H1 (cell line): ENCODE measurements at regions not wholly inside any gene's neighbourhood (a gene's known extent, or its start where the extent isn't known, plus 50 kb on each side); places are given as distances from the start of the nearest gene placed in this dataset.

ENCODE experiments used
- CTBP2 ChIP-seq: IDR thresholded peaks from 2 replicates; pipeline ENCODE4 v1.7.0; 2011; ENCODE audit warnings: borderline replicate concordance, mild to moderate bottlenecking, moderate library complexity, mixed read lengths, low read length; ENCODE audit not compliant: insufficient read depth, insufficient read length
- MAFK ChIP-seq: IDR thresholded peaks from 2 replicates; pipeline ENCODE4 v1.6.1; 2012; ENCODE audit warnings: low read depth, mild to moderate bottlenecking, improper control_type of control experiment, low read length
- PHF8 ChIP-seq: fragments of 200-600 bp; sonication (generic); conservative IDR thresholded peaks from 2 replicates; pipeline ENCODE4 v1.7.1; 2012; ENCODE audit warnings: low read depth, mild to moderate bottlenecking, inconsistent platforms, low read length, moderate library complexity
- RAD21 ChIP-seq, 2 experiments: IDR thresholded peaks in 1 of 2; conservative IDR thresholded peaks in 1 of 2; 2 replicates each; pipeline ENCODE4 v1.6.1; 2011; ENCODE audit warnings: low read depth in 2 of 2, low read length in 2 of 2, improper control_type of control experiment in 1 of 2, inconsistent platforms in 1 of 2, mild to moderate bottlenecking in 1 of 2, moderate library complexity in 1 of 2
- RNF2 ChIP-seq: fragments of 200-900, 300-1000 bp; sonication (generic); IDR thresholded peaks from 2 replicates; pipeline ENCODE4 v1.7.1; 2016; ENCODE audit warnings: borderline replicate concordance, low read depth, mild to moderate bottlenecking, antibody characterized with exemption, low read length; ENCODE audit not compliant: poor library complexity, severe bottlenecking; ENCODE audit errors: missing control alignments
- SP2 ChIP-seq: IDR thresholded peaks from 2 replicates; pipeline ENCODE4 v1.6.1; 2012; ENCODE audit warnings: mild to moderate bottlenecking, low read length, inconsistent platforms
- SRF ChIP-seq: IDR thresholded peaks from 2 replicates; pipeline ENCODE4 v1.6.1; 2011; ENCODE audit warnings: mild to moderate bottlenecking, low read depth, low read length, moderate library complexity

GRCh38 chr2:118536306-118536705 lies 311.1 kb downstream of the EN1 start (continued):
- TF ChIP-seq RAD21 (IDR thresholded peaks at IDR 0.05 in 1 of 2, conservative IDR thresholded peaks at IDR 0.05 in 1 of 2; ENCODE audit: low read depth in 2 of 2, low read length in 2 of 2) = no peak
- TF ChIP-seq SRF = no peak
- no peak for TF ChIP-seq CTBP2
- TF ChIP-seq MAFK = no peak
- no peak for TF ChIP-seq RNF2
- no peak for TF ChIP-seq SP2
- TF ChIP-seq PHF8 = no peak
